ENCODE measurements at regions not wholly inside any gene's neighbourhood (a gene's known extent, or its start where the extent isn't known, plus 50 kb on each side); places are given as distances from the start of the nearest gene placed in this dataset.

GRCh38 chr3:156772588-156773206 lies 53.5 kb upstream of the LEKR1 start:
- H3K27ac ChIP-seq (ENCODE audit: low read length): no peak overlapping the region
- H3K27me3 ChIP-seq (ENCODE audit: low read depth, low read length): no peaks in the 10 kb centered on the region
- H3K9me3 ChIP-seq (ENCODE audit: control insufficient read depth in 1 of 2, low read length in 2 of 2): no peaks in the 10 kb centered on the region

GRCh38 chr3:156776031-156776430 lies 50.1 kb upstream of the LEKR1 start:
- peaks cover 0 to 4% of the 10 kb centered on the region in 2 donors for H3K4me1 ChIP-seq (ENCODE audit: control insufficient read depth in 1 of 2, insufficient read depth in 2 of 2, low read length in 2 of 2)
- H3K27me3 ChIP-seq (ENCODE audit: low read depth, low read length): no peaks in the 10 kb centered on the region
- H3K9me3 ChIP-seq (ENCODE audit: control insufficient read depth in 1 of 2, low read length in 2 of 2): no peaks in the 10 kb centered on the region
- no peak overlapping the region for H3K4me3 ChIP-seq (ENCODE audit: low read depth in 1 of 2, low read length in 2 of 2)
- H3K27ac ChIP-seq (ENCODE audit: low read length): no peak overlapping the region
- no peaks in the 10 kb centered on the region for H3K36me3 ChIP-seq (ENCODE audit: control insufficient read depth in 1 of 2, insufficient read depth in 2 of 2, low read length in 2 of 2)

More at GRCh38 chr3:156772588-156773206, 53.5 kb upstream of the LEKR1 start:
- Histone ChIP-seq H3K4me3 (ENCODE audit: low read depth in 1 of 2, low read length in 2 of 2) (no peak overlapping the region), H3K36me3 (ENCODE audit: control insufficient read depth in 1 of 2, insufficient read depth in 2 of 2, low read length in 2 of 2) (no peaks in the 10 kb centered on the region), H3K4me1 (ENCODE audit: control insufficient read depth in 1 of 2, insufficient read depth in 2 of 2, low read length in 2 of 2) (peaks cover 0 to 4% of the 10 kb centered on the region in 2 donors)
